GM19438 (cell line): ENCODE measurements at regions not wholly inside any gene's neighbourhood (a gene's known extent, or its start where the extent isn't known, plus 50 kb on each side); places are given as distances from the start of the nearest gene placed in this dataset.
"Not testable (repeated sequence)": the region's sequence is repeated elsewhere in the genome, so short reads cannot be mapped to it uniquely, and the experiment has no call there.

Source experiments
- ATAC-seq: cut with Tn5 transposase; IDR thresholded peaks from one replicate; pipeline ENCODE4 v1.9.1; 2021; ENCODE audit warnings: low read depth; ENCODE audit not compliant: unreplicated experiment

DNA sequence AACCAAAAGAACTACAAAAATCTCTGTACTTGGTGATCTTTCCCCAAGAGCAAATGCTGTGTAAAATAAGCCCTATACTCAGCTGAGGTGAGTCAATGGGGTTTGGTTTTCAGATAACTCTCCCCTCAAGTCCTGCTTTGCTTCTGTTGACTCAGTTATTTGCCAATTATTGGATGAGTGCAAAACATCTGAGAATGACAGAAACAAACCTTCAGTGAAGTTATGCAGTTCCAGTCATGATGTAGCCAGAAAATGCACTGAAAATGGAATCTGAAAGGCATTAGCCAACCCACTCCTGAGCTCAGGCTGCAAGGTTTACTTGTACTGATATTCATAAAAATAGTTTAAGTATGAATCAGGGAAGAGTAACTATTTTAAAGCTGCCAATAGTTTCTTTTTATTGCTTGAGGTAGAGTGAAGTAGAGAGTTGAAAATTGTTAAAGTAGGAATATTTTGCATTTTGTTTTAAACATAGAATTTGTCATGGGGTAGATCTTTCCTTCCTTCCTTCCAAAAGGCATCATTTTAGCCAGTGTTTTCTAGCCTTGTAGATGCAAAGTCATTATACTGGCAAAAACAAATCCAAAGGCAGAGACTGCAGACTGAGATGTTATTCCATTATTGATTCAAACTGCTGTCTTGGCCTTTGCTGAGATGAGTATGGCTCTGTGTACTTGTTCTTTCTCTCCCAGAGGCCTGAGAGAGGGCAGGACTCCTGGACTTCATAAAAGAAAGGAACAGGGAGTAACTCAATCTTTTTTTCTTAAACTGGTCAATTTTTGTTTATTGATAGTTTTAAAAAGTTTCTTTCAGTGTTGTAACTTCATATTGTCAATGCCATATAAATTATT is 215.3 kb downstream of the RND3 start:
- no peak for ATAC-seq

DNA sequence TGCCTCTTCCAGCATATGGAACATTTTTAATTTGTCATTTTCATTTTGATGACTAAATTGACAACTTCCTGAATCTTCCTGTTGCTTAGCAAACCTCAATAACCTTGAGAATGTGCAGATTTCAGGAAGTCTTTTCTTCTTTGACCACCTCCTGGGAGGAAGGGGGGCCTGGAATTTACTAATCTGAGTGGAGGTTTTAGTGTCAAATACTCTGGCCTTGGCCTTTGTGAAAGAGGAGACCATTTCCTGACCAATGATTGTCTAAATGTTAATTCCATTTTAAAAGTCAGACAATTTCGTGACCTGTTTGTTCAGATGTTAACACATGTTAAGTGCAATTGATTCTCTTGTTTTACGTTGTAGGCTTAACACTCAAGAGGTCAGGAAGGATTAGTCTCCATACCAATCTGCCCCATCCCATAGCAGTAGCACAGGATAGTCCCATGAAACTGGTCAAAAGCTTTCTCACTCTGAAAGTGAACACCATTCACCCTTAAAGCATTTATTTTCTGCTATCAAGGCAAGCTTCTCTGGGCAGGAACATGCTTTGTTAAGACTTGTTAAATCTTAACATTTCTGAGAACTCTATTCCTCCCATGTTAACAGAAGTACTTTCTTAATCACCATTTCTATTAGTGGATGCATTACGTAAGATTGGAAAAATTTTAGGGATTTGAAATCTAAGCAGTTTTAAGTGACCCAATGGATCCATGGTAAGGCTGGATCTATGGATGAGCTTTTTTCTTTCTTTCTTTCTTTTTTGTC is 219.6 kb downstream of the RND3 start:
- no peak for ATAC-seq

DNA sequence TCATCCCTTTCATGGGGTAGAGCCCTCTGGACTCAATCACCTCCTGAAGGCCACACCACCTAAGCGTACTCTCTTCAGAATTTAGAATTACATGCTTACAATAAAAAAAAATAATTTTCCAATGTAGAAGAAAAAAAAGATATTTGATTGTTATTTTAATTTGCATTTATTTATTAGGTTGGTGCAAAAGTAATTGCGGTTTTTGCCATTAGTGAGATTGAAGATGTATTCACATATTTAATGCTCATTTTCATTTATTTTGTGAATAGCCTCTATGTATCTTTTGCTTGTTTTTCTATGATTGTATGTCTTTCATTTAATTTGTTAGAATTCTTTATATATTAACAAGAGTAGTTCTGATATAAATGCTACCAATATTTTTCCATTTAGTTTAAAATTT is 220.5 kb downstream of the RND3 start:
- no peak for ATAC-seq

DNA sequence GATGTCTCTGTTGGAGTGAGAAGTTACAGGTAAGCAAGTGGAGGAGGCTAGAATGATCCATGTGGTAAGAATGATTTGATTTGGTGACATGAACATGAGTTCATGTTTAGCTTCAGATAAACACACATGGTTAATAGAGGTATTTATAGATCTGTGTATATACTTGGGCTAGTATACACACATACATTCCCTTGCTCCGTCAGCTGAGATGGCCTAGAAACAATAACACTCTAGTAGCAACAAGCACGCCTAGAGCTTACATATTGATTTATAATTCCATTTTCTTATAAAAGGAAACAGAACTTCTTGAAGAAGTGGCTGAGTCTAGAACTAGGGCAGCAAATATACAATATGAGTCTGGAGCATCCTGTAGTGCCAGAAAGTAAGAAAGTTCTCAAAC is 223.0 kb downstream of the RND3 start:
- no peak for ATAC-seq

DNA sequence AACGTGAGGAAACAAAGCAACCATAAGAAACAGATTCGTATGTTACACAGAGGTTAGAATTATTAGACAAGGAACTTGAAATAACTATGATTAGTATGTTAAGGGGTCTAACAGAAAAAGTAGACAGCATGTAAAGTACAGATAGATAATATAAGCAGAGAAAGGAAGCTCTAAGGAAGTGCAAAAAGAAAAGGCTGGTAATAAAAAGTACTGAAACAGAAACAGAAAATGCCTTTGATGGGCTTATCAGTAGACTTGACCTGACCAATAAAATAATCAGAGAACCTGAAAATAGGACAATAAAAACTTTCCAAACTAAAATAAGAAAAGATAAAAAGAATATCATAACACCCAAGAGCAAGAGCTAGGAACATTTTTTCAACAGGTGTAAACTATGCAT is 225.8 kb downstream of the RND3 start:
- no peak for ATAC-seq

DNA sequence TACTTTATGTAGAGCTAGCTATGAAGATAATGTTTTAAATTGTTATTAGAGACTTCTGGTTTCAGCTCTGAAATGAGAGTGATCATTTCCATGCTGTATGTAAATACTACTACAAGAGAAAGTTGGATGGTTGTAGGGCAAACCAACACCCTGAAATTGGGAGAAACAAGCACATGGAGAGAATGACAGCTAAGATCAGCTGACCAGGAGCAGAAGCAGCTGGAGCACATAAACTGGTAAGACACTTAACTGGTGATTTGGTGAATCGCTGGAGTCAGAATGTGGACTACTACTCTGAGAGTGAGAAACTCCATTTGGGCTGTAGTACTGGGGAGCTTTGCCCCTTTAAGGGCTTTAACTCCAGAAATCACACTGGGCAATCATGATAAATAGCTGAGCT is 226.8 kb downstream of the RND3 start:
- ATAC-seq: no peak

DNA sequence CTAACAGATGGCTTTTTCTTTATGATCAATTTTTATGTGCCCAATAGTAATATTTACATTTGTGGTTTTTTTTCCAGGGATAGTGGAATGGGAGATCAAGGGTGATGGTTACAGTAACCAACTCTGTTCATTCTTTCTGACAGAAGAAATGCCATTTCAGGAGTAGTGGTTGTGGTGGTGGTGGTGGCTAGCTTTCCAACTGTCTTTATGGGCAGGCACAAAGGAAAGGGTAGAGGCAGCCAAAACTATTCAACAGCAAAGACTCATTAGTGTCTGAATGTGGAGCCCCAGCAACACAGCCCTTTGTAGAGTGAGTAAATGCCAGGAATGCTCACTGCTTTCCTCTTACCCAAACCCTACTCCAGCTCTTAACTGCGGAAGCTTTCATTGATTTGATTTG is 227.7 kb downstream of the RND3 start:
- ATAC-seq: no peak

DNA sequence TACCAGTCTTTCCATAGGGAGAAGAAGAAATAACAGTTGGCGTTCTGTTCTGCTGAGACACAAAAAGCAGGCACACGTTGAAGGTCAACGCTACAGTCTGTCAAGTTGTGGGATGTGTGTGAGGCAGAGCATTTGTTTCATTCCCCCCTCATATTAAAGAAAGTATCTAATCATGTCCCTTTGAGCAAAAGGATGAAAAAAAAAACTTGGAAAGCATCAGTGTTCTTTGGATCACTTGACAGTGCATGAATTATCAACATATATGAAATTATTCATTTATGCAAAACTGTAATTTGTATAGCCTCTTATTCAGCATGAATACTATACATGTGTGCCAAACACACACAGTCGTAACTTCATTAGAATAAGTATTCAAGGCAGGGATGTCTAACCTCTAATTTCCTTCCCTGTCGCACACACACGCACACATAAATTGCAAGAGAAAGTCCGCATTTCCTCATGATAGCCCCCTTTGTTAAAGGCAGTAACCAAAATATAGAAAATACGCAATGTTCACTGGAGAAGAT is 228.6 kb downstream of the RND3 start:
- no peak for ATAC-seq

DNA sequence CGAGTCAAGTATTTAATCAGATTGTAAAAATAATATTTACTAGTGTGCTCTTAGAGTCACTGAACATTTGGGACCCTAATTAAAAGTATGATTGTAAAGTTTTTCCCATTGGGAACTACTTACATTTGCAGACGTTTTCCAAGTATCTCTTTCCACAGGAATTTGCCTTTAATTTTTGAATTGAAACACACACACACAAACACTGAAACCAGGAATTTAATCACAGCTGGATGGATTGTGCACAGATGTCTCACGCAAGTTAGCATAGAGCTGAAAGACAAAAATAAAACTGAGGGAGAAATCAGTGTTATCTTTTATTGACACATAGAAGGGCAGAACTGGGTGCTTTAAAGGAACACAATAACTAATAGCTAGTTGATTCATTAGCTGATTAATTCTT is 230.7 kb downstream of the RND3 start:
- no peak for ATAC-seq

DNA sequence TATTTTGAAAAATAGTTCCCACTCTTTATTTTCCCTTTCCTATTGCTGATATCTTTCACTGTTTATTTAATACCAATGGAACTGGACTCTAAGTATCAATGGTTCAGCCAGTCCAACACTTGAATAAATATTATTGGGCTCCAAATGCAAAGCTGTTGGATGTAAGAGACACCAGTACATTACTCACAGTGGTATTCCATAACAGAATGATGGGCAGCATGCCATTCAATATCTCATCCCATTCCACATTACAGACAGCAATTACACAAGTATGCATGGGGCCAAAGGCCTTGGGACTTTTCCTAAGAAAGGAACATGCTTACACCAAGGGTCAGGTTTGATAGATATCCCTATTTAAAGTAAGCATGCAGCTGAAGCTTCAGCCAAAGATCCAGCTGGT is 231.9 kb downstream of the RND3 start:
- ATAC-seq: no peak

DNA sequence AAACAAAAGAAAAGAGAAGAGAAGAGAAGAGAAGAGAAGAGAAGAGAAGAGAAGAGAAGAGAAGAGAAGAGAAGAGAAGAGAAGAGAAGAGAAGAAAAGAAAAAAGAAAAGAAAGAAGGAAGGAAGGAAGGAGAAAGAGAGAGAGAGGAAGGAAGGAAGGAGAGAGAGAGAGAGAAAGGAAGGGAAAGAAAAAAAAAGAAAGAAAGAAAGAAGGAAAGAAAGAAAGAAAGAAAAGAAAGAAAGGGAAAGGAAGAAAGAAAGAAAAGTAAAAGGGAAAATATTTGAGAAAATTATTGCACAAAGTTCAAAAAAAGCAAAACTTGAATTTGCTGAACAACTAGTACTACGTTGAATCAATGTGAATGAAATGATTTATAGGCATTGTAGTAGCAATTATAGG is 237.7 kb downstream of the RND3 start:
- ATAC-seq: not testable (repeated sequence)

DNA sequence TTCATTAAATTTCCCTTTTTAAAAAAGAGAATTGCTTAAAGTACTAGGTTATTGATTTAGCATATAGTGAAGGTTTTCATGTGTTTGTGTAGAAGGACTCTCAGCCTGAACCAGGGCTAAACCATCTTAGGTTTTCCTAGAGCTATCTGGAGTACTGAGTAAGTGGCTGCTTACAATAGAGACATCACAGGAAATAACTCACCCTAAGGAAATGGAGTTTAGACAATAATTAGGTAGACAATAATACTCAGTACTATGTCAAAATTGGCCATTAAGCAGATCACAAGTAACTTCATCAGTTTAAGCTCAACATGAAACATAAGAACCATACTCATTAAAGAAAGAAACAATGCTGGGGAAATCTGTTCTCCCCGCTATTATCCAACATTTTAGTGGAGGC is 240.0 kb downstream of the RND3 start:
- ATAC-seq: no peak

DNA sequence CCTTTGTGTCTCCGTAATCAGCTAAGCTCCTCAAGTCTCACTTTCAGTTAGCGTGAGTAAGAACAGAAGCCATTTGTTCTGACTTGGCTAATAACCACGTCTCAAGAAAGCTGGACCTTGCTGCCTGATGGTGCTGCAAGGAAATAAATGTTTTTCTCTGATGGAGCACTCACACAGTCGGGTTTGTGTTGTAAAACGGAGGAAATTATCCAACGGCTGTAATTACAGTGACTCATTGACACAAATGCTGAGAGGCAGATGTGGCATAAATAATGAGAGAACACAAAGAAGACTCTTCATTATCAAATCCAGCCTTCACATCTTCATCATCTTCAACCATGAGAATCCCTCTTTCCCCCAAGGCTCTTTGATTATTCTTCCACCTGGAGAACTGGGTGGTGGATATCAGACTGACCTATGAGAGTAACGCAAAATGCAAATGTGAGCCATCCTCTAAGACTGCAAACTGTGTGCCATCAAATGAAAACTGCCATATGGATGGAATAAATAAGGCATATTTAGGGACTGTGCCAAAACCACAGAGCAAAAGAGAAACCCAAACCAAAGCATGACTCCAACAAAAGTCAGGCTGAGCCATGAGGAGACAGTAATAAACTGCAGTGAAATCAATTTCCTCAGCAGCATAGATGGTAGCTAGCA is 252.6 kb downstream of the RND3 start:
- no peak for ATAC-seq

DNA sequence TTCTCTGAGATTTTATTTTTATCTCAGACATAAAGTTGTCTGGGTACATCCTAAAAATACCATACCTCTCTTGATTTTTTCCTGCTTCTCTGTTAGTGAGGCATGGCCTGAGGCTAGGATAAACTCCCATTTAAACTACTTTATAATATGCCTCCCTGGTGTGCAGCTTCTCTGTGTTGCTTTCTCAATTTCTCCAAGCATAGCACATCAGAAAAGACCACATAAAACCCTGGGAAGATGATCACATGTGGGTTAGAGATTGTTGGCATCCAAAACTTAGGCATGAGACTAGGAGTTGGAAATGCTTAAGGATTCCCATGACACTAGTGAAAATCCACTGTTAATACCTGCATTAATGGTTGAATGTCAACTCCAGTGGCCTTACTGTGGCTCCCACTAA is 254.6 kb downstream of the RND3 start:
- ATAC-seq: no peak

DNA sequence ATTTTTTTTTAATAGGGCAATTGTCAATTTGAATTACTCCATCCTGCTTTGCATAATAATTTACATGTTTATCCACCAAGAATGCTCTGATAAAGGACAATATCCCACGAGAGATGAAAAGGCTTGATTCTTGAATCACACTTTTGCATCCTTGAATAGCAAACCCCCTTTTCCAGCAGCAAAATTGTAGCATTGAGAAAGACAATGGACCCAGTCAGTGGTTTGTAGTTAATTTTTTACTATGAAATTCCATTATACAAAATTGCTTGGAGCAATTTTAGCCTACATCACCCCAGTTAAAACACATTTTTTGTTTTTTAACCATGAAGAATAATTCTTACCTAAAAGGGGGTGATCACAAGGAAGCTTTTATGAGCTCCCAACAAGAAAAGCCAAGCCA is 255.1 kb downstream of the RND3 start:
- no peak for ATAC-seq

DNA sequence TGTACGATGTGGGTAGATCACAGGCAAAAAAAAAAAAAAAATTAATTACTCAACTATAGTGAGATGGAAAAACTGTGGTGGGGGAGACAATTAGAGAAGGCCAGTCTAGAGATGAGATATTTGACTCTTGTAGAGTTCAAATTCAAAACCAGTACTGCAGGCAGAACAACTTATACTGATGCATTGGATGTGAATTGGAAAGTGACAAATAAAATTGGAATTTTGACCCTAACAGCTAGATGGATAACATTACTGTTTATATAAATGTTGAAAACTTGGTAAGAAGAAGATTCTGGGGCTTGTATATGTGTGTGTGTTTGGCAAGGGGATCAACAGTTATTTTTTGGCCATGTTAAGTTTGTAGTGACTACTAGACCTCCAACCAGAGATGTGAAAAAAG is 256.9 kb downstream of the RND3 start:
- ATAC-seq: no peak

DNA sequence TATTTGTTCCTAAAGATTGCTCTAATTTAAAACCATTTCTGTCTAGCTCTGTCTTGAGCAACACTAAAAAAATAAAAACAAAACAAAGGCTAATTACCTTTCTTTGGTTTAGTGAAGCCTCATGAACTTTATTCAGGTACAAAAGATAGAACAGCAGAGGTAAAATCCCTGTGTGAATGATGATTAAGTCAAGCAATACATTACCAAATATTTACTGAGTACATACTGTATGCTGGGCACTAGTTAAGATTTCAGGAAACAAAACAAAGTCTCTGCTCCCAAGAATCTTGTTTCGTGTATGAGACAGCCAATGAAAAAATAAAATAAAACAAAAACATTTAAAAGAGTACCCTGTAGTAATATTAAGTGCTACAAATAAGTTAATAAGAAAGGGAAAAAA is 257.5 kb downstream of the RND3 start:
- ATAC-seq: no peak

DNA sequence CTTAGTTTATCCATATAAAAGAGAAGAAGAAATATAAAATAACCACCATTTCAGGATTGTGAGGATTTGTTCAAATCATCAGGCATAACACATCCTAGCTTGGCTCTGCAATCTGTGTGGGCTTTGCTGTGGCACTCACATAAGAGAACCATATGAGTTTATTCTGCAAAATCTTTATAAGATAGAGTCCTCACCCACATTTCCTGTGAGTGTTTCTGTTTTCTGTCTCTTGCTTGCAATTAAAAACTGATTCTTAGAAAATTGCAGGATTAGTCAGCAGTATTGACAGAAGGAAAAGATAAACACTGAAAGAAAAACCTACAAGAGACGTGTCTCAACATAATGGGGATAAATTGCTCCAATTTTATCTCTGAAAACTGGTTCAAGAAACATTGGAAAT is 258.5 kb downstream of the RND3 start:
- no peak for ATAC-seq

DNA sequence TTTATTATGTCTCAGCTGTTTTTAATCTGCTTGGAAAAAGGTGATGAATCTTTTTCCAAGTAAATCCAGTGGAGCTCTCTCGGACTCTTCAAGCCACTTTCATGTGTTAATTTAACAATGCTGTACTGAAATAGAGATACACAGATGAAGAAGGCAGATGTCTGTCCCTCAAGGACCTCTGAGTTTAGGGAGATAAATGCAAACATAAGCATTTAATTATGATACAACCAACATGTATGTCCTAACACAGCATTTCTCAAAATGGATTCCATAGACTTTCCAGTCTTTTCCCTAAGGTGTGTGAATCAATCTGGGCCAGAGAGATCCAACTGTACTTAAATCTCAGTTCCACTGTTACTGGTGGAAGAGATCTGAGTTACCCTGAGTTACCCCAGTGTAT is 262.4 kb downstream of the RND3 start:
- no peak for ATAC-seq

DNA sequence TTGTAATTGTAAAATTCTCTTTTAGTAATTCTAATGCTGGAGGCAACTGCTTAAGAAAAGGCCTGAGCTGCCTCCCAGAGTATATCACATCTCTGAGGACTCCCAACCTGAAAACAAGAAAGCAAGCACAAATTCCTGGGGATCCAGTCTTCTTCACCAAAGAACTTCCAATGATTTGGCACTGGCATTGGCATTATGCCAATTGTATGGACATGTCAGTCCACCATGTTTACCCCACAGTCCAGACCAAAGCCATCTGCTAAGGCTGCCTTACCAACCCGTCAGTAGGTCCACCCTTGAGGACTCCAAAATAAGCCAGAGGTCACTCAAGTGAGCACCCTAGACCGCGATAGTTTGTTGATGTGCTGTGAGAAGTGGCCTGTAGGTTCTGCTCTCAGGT is 263.1 kb downstream of the RND3 start:
- ATAC-seq: no peak

DNA sequence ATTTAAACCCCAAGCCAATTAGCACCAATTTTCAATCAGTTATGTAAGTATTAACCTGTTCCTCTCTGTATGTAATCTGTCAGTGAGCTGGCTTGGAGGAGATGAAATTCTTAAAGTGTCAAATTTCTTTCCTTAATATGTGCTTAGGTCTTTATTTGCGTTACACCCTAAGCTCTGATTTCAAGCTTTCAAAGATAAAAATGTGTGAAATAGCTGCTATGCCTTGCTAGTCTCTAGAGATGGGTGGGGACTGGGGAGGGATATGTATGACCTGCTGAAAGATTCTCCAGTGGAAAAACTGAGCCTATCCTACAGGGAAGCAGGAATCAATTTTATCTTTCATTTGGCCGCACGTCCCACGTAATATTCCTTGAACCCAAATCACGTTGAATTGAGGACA is 264.5 kb downstream of the RND3 start:
- no peak for ATAC-seq
